Duodenal mucosa (tissue), 2 donors: ENCODE measurements at regions not wholly inside any gene's neighbourhood (a gene's known extent, or its start where the extent isn't known, plus 50 kb on each side); places are given as distances from the start of the nearest gene placed in this dataset.

Experiments
- H3K27ac ChIP-seq: one replicate; pipeline ENCODE4 v1.7.0; 2013; ENCODE audit warnings: low read depth, low read length
- H3K27me3 ChIP-seq, 2 donors: one replicate each; pipeline ENCODE4 v1.7.0; 2013; ENCODE audit warnings: low read length in 2 of 2, control low read depth in 1 of 2; ENCODE audit not compliant: insufficient read depth in 2 of 2, control insufficient read depth in 1 of 2
- H3K36me3 ChIP-seq, 2 donors: one replicate each; pipeline ENCODE4 v1.7.0; 2013; ENCODE audit warnings: low read length in 2 of 2, control low read depth in 1 of 2; ENCODE audit not compliant: insufficient read depth in 2 of 2, control insufficient read depth in 1 of 2
- H3K4me1 ChIP-seq, 2 donors: one replicate each; pipeline ENCODE4 v1.7.0; 2013; ENCODE audit warnings: low read length in 2 of 2, control low read depth in 1 of 2; ENCODE audit not compliant: insufficient read depth in 2 of 2, control insufficient read depth in 1 of 2
- H3K4me3 ChIP-seq, 2 donors: one replicate each; pipeline ENCODE4 v1.7.0; 2013; ENCODE audit warnings: low read length in 2 of 2, low read depth in 1 of 2
- H3K9ac ChIP-seq, 2 donors: one replicate each; pipeline ENCODE4 v1.7.0; 2013; ENCODE audit warnings: low read length in 2 of 2, low read depth in 1 of 2
- H3K9me3 ChIP-seq, 2 donors: one replicate each; pipeline ENCODE4 v1.7.0; 2013; ENCODE audit warnings: low read length in 2 of 2, control low read depth in 1 of 2; ENCODE audit not compliant: control insufficient read depth in 1 of 2

DNA sequence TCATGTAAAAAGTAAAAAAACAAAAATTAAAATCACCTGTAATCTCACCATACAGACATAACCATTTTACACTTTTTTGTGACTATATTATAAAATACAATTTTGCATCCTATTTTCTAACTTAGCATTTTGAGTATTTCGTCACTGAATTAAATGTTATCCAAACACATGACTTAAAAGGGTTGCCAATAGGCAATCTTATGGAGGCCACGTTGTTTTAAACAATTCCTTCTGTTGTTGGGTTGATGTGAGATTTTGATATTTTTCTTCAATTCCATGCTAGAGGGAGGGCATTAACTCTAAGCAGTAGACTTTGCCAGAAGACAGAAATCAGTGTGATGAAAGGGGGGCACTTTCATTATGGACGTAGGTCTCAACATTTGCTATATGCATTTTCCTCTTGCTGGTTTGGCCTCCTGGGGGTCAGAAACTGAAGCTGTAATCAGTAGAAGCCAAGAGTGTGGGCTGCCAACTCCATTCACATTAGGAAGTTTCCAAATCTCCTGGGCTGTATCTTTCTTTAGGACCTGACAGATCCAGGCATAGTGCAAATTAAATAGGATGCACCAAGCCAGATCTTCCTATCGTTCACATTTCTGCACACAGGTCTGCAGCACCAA is 614.2 kb upstream of the CLINT1 start:
- no peaks in the 10 kb centered on the region for H3K4me1 ChIP-seq
- peaks cover 0 to 2% of the 10 kb centered on the region in 2 donors for H3K27me3 ChIP-seq
- no peak overlapping the region for H3K9ac ChIP-seq
- no peak overlapping the region for H3K4me3 ChIP-seq
- H3K9me3 ChIP-seq = no peaks in the 10 kb centered on the region
- H3K36me3 ChIP-seq = no peaks in the 10 kb centered on the region
- no peak overlapping the region for H3K27ac ChIP-seq

DNA sequence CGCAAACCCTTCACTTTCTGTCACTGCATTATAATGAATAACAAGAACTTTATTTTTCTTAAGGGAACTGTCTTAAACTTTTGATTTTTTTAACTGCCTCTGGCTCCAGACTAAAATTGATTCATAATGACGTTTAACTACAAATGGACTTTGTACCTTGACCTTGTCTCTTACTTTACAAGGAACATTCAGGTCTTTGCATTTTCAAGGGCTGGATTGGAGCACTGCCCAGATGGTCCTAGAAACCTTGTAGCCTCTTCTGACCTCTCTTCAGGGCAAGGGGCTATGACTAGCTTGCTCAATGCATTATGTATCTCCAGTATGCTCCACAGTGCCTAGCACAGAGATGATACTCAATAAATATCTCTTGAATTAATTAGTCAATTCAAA is 612.6 kb upstream of the CLINT1 start:
- Histone ChIP-seq H3K9ac (no peak overlapping the region), H3K9me3 (no peaks in the 10 kb centered on the region), H3K4me3 (no peak overlapping the region), H3K27me3 (peaks cover 0 to 2% of the 10 kb centered on the region in 2 donors), H3K4me1 (no peaks in the 10 kb centered on the region), H3K27ac (no peak overlapping the region), H3K36me3 (no peaks in the 10 kb centered on the region)

DNA sequence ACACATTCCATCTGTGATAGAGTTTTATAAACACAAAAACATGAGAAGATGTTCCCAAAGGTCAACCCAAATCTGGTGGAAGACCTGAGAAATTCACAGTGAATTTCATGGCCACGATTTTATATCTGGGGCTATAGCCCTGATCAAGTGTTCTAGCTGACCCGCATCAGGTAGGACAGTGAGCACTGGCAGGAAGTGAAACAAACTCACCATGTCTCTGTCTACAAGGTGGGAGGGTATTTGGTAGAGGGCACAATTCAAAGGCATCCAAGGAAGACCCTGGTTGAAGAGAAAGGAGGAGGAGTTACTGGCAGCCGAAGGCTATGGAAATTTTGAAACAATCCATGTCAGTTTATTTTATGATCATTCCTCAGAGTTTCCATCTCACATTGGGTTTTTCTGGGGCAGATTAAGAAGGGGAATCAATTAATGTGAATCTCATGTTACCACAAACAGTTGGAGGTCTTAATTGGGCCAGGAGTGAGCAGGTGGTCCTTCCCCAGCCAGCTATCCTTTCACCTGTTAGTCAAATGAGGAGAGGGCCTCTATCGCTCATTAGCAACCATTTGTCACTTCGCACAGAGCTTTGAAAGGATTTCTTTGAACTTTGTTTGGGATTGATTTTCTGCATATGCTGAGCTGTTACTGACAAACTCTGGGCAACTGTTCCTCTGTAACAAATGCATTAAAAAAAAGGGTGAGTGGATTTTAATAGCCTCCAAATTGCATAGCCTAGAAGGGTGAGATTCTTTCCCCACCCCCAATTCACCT is 612.0 kb upstream of the CLINT1 start:
- Histone ChIP-seq H3K27me3 (peaks cover 0 to 2% of the 10 kb centered on the region in 2 donors), H3K27ac (no peak overlapping the region), H3K36me3 (no peaks in the 10 kb centered on the region), H3K4me3 (no peak overlapping the region), H3K9me3 (no peaks in the 10 kb centered on the region), H3K4me1 (no peaks in the 10 kb centered on the region), H3K9ac (no peak overlapping the region)

DNA sequence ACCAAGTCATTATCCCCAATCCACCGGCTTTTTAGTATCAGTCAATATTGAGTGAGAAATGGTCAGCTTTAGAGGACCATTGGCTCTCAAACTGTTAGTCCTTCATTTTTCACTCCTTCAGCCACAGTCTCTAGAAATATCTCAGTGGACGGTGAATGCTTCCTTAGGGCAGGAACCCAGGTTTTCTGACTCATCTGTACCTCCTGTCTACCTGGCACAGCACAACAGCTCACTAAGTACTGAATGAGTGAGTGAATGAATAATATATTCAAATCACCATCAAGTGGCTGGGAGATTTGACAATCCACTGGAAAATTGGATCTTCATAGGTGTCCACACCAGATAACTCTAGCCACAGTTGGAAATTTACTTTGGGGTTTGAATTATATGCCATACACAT is 609.5 kb upstream of the CLINT1 start:
- H3K9me3 ChIP-seq = no peaks in the 10 kb centered on the region
- H3K4me3 ChIP-seq = no peak overlapping the region
- H3K36me3 ChIP-seq = no peaks in the 10 kb centered on the region
- peaks cover 0 to 2% of the 10 kb centered on the region in 2 donors for H3K27me3 ChIP-seq
- no peak overlapping the region for H3K9ac ChIP-seq
- no peak overlapping the region for H3K27ac ChIP-seq
- peaks cover 0 to 4% of the 10 kb centered on the region in 2 donors for H3K4me1 ChIP-seq

DNA sequence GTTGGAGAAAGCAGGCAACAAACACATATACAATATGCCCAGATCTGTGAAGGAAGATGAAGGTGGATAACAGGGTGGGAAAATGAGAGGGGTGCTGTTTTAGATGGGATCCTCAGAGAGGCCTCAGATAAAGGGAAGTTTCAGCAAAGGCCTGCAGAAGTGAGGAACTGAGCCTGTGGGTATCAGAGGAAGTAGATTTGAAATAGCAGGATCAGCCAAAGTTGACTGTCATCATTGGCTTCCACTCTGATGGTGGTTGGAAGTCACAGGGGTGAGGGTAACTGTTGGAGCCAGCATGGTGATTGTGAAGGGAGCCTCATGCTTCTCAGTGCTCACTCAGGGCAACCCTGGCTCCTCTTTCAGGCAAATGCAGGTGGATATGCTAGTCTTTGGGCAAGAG is 607.2 kb upstream of the CLINT1 start:
- H3K9me3 ChIP-seq = no peaks in the 10 kb centered on the region
- H3K4me1 ChIP-seq = peaks cover 0 to 4% of the 10 kb centered on the region in 2 donors

DNA sequence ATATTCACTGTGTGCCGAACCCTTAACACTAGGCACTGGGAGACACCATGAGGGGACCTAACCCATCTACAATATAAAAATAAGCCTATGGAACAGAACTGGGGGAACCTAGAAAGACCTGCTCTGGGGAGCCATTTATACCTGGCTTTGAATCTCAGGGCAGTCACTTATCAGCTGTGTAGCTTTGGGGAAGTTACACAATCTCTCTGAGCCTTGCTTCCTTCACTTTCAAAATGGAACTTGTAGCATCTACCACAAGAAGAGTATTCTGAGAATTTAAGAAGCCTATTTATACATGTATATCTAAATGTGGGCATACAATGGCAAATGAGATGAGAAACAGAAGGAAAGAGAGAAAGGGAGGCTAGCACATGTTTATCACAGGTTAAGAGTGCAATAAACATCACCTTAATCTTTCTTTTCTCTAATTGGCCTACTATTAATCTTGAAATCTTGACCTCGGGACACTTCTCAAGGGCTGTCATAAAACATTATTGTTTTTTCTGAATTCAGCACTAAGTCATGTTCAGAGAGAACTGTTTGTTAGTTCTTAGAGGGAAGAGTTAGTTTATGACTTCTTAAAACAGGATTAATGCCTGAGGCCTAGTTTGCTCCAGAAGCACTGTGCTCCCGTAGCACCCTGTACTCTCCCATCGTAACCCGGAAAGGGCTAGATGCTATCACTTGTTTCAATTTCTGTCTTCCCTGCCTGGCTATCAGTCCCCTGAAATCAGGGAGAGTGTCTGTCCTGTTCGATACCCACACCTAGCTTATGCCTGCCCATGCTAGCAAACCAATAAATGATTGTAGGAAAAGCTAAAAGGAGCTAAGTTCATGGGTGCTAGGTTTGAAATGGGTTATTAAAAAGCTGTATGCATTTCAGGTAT is 606.4 kb upstream of the CLINT1 start:
- Histone ChIP-seq H3K9me3 (no peaks in the 10 kb centered on the region), H3K27me3 (no peaks in the 10 kb centered on the region), H3K27ac (no peak overlapping the region), H3K4me1 (peaks cover 0 to 4% of the 10 kb centered on the region in 2 donors), H3K36me3 (no peaks in the 10 kb centered on the region), H3K9ac (no peak overlapping the region), H3K4me3 (no peak overlapping the region)

More for the DNA sequence above, 607.2 kb upstream of the CLINT1 start:
- Histone ChIP-seq H3K27me3 (no peaks in the 10 kb centered on the region), H3K27ac (no peak overlapping the region), H3K4me3 (no peak overlapping the region), H3K9ac (no peak overlapping the region), H3K36me3 (no peaks in the 10 kb centered on the region)

DNA sequence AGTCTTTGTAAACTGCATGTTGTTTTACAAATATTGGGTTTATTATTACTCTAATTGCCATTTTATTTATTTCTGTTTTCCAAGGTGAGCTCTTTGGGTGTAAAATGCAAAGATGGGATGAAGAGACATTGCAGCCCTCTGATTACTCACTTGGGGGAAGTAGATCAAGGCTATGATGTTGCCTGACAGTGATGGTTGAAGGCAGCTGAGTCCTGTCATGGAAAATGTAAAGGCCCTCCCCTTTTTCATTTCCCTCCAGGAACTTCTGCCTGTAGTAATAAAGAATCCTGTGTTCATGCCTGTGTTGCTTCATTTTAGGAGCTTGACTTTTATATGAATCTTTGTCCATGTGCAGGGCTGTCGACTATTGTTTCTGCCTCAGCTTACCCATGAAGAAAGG is 605.4 kb upstream of the CLINT1 start:
- H3K27ac ChIP-seq = no peak overlapping the region

DNA sequence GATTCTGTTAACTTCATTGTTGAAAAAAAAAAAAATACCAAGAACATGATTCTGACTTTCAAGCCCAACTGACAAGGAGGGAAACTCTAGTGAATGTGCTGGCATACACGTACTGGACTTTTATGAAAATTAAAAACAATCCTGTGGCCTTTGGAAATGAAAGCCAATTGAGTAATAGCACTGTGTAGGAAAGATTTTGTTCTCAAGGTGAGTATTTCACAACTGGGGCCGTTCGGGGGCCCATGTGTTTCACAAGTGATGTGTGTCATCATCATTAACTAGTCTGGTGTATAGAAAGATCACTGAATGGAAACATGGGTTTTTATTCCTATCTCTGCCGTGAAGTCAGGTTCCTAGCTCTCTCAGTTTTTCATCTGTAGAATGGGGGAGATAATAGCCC is 605.0 kb upstream of the CLINT1 start:
- no peaks in the 10 kb centered on the region for H3K36me3 ChIP-seq
- no peak overlapping the region for H3K4me3 ChIP-seq
- peaks cover 0 to 4% of the 10 kb centered on the region in 2 donors for H3K4me1 ChIP-seq
- H3K9ac ChIP-seq = no peak overlapping the region
- H3K27me3 ChIP-seq = no peaks in the 10 kb centered on the region
- no peak overlapping the region for H3K27ac ChIP-seq
- H3K9me3 ChIP-seq = no peaks in the 10 kb centered on the region

More for the DNA sequence above, 605.4 kb upstream of the CLINT1 start:
- H3K4me1 ChIP-seq = peaks cover 0 to 4% of the 10 kb centered on the region in 2 donors
- no peak overlapping the region for H3K9ac ChIP-seq
- no peaks in the 10 kb centered on the region for H3K36me3 ChIP-seq
- H3K27me3 ChIP-seq = no peaks in the 10 kb centered on the region
- H3K4me3 ChIP-seq = no peak overlapping the region
- H3K9me3 ChIP-seq = no peaks in the 10 kb centered on the region

DNA sequence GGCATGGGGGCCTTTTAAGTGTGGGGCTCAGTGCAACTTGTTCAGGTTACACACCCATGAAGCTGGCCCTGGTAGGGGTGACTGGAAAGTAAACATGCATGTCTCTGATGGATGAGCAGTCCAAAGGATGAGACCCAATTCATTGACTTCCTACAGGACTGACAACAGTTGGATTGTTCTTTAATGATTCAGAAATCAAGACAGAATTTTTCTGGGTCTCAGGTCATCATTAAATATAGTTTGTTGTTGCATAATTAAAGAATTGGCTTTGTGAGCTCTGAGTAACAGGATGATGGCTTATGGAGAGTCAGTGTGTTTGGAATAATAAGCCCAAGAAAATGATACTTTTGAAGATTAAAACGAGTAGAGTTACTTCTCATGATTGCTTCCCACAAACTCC is 604.2 kb upstream of the CLINT1 start:
- H3K27me3 ChIP-seq = no peaks in the 10 kb centered on the region
- H3K27ac ChIP-seq = no peak overlapping the region
- H3K9ac ChIP-seq = no peak overlapping the region
- H3K4me3 ChIP-seq = no peak overlapping the region
- H3K36me3 ChIP-seq = no peaks in the 10 kb centered on the region
- H3K4me1 ChIP-seq = peaks cover 0 to 4% of the 10 kb centered on the region in 2 donors
- no peaks in the 10 kb centered on the region for H3K9me3 ChIP-seq
